Panc1 (cell line): ENCODE measurements at regions not wholly inside any gene's neighbourhood (a gene's known extent, or its start where the extent isn't known, plus 50 kb on each side); places are given as distances from the start of the nearest gene placed in this dataset.

ENCODE experiments used
- CTCF ChIP-seq: fragments of 450-650 bp; IDR thresholded peaks from 2 replicates; pipeline ENCODE4 v1.5.1; 2017; ENCODE audit warnings: mild to moderate bottlenecking
- POLR2AphosphoS5 ChIP-seq: IDR thresholded peaks from 2 replicates; pipeline ENCODE4 v1.6.1; 2012; ENCODE audit warnings: mild to moderate bottlenecking, low read depth, low read length, moderate library complexity
- REST ChIP-seq, 2 experiments: IDR thresholded peaks; 2 replicates each; pipeline ENCODE4 v1.6.1; 2011 to 2012; ENCODE audit warnings: low read depth in 2 of 2, control low read depth in 1 of 2, low read length in 1 of 2, mild to moderate bottlenecking in 1 of 2, moderate library complexity in 1 of 2; ENCODE audit not compliant: insufficient read depth in 1 of 2
- SIN3A ChIP-seq: IDR thresholded peaks from 2 replicates; pipeline ENCODE4 v1.6.1; 2012; ENCODE audit warnings: low read depth, mild to moderate bottlenecking, low read length, moderate library complexity, borderline replicate concordance; ENCODE audit not compliant: insufficient read depth

- TF ChIP-seq CTCF (peak; percentile 57; the same call in 1 of the 2 replicates), POLR2AphosphoS5 (no peak), REST (IDR thresholded peaks at IDR 0.05; ENCODE audit: insufficient read depth in 1 of 2, low read depth in 2 of 2, low read length in 1 of 2) (no peak), SIN3A (no peak)
These were observed 53.6 kb upstream of the HNMT start for GRCh38 chr2:137910641-137911040.
